Transverse colon (tissue), 3 donors: ENCODE measurements at regions not wholly inside any gene's neighbourhood (a gene's known extent, or its start where the extent isn't known, plus 50 kb on each side); places are given as distances from the start of the nearest gene placed in this dataset.

Source experiments
- POLR2A ChIP-seq: fragments of 450-650 bp; IDR thresholded peaks from one replicate; pipeline ENCODE4 v1.6.1; 2016; ENCODE audit warnings: antibody characterized with exemption, mild to moderate bottlenecking, moderate library complexity
- TF ChIP-seq, protein P1 (sequence below), 5 experiments: fragments of 200-600 bp in 3 of 5; fragments of 450-650 bp in 2 of 5; sonication (generic) in 3 of 5; IDR thresholded peaks; 1 replicate in 2 of 5; 2 replicates in 3 of 5; pipeline ENCODE4 v1.5.1; 2016 to 2017; ENCODE audit warnings: antibody characterized with exemption in 5 of 5, inconsistent platforms in 3 of 5, mild to moderate bottlenecking in 2 of 5, moderate library complexity in 1 of 5

DNA sequence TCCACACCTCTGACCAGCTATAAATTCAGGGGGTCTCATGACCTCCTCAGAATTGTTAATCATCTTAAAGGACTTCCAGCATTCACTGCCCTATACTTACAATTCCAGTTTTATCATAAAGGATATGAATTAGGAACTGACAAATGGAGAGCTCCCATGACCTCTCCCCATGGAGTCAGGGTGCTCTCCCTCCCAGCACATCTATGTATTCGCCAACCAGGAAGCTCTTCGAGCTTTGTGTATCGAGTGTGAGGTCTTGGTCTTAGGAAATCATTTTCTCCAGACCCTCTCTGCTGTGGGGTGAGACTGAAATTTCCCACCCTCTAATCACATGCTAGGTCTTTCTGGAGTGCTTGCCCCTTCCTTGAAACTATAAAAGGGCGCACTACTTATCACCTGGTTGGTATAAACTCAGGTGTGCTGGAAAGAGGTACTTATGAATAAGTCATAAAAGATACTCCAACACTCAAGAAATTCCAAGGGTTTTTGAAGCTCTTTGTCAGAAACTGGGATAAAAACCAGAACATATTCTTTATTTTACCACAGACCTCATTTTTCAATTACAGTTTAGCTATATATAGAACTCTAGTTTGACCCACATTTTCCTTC lies 238.4 kb upstream of the OPRM1 start:
- TF ChIP-seq, protein P1, sequence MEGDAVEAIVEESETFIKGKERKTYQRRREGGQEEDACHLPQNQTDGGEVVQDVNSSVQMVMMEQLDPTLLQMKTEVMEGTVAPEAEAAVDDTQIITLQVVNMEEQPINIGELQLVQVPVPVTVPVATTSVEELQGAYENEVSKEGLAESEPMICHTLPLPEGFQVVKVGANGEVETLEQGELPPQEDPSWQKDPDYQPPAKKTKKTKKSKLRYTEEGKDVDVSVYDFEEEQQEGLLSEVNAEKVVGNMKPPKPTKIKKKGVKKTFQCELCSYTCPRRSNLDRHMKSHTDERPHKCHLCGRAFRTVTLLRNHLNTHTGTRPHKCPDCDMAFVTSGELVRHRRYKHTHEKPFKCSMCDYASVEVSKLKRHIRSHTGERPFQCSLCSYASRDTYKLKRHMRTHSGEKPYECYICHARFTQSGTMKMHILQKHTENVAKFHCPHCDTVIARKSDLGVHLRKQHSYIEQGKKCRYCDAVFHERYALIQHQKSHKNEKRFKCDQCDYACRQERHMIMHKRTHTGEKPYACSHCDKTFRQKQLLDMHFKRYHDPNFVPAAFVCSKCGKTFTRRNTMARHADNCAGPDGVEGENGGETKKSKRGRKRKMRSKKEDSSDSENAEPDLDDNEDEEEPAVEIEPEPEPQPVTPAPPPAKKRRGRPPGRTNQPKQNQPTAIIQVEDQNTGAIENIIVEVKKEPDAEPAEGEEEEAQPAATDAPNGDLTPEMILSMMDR (IDR thresholded peaks at IDR 0.05): no peak
- TF ChIP-seq POLR2A: no peak
